A673 (cell line): ENCODE measurements at regions not wholly inside any gene's neighbourhood (a gene's known extent, or its start where the extent isn't known, plus 50 kb on each side); places are given as distances from the start of the nearest gene placed in this dataset.

ENCODE experiments used
- BruUV-seq: library from RNA; stranded (reverse); fragments of 400-500 nt; replicated peaks from 2 replicates; lab custom pipeline; 2021; lab: Mats Ljungman, UMichigan
- CTCF ChIA-PET: fragments of 300-600 bp; sonication (Branson Sonifier 250); formaldehyde crosslinking; loops from one replicate; lab custom pipeline; 2022; ENCODE audit warnings: antibody characterized with exemption; lab: Charles Lee
- POLR2A ChIA-PET: fragments of 300-600 bp; sonication (Branson Sonifier 250); formaldehyde crosslinking; loops from one replicate; lab custom pipeline; 2022; ENCODE audit warnings: antibody characterized with exemption; ENCODE audit not compliant: low non-redundant PET; lab: Charles Lee
- DNase-seq: peaks from one replicate; pipeline ENCODE4 v3.0.0-alpha.2; 2015; ENCODE audit warnings: low spot score
- H3K27ac ChIP-seq: fragments of 200-600 bp; sonication (generic); 2 replicates; pipeline ENCODE4 v1.5.1; 2016; ENCODE audit warnings: mixed run types, low read depth, mild to moderate bottlenecking, mixed read lengths, antibody characterized with exemption, low read length; ENCODE audit not compliant: poor library complexity, severe bottlenecking
- H3K27me3 ChIP-seq: fragments of 200-600 bp; sonication (generic); replicated peaks from 2 replicates; pipeline ENCODE4 v1.6.1; 2017; ENCODE audit warnings: mixed run types, low read depth, mild to moderate bottlenecking, mixed read lengths, antibody characterized with exemption, low read length; ENCODE audit not compliant: insufficient read depth, poor library complexity
- H3K36me3 ChIP-seq: fragments of 200-600 bp; sonication (generic); 2 replicates; pipeline ENCODE4 v1.6.1; 2016; ENCODE audit warnings: mixed run types, mild to moderate bottlenecking, mixed read lengths, antibody characterized with exemption, low read length; ENCODE audit not compliant: insufficient read depth, poor library complexity, severe bottlenecking
- H3K4me1 ChIP-seq: fragments of 200-600 bp; sonication (generic); 2 replicates; pipeline ENCODE4 v1.6.1; 2017; ENCODE audit warnings: mixed run types, mild to moderate bottlenecking, mixed read lengths, antibody characterized with exemption, low read length; ENCODE audit not compliant: insufficient read depth, poor library complexity, severe bottlenecking
- H3K4me3 ChIP-seq: fragments of 200-600 bp; sonication (generic); 2 replicates; pipeline ENCODE4 v1.5.1; 2016; ENCODE audit warnings: low read depth, mixed run types, mild to moderate bottlenecking, mixed read lengths, low read length; ENCODE audit not compliant: poor library complexity, severe bottlenecking
- H3K9me3 ChIP-seq: fragments of 200-600 bp; sonication (generic); 2 replicates; pipeline ENCODE4 v1.6.1; 2016; ENCODE audit warnings: mixed run types, low read depth, mild to moderate bottlenecking, mixed read lengths, antibody characterized with exemption, low read length; ENCODE audit not compliant: poor library complexity, severe bottlenecking
- EZH2 ChIP-seq: fragments of 200-600 bp; sonication (generic); IDR thresholded peaks from 2 replicates; pipeline ENCODE4 v1.6.1; 2017; ENCODE audit warnings: borderline replicate concordance, low read depth, mild to moderate bottlenecking, mixed read lengths, antibody characterized with exemption, low read length; ENCODE audit not compliant: poor library complexity, severe bottlenecking
- intact Hi-C: fragments of 100-400 bp; cut with micrococcal nuclease; formaldehyde crosslinking; loops from one replicate; pipeline ENCODE4 v1.10.0; 2022; ENCODE audit not compliant: unreplicated experiment
- TF ChIP-seq, protein P1 (sequence below): fragments of 300-800, 200-600 bp; sonication (generic); conservative IDR thresholded peaks from 2 replicates; pipeline ENCODE4 v1.5.1; 2017; ENCODE audit warnings: low read depth, mild to moderate bottlenecking, antibody characterized with exemption, low read length, moderate library complexity, mixed read lengths

DNA sequence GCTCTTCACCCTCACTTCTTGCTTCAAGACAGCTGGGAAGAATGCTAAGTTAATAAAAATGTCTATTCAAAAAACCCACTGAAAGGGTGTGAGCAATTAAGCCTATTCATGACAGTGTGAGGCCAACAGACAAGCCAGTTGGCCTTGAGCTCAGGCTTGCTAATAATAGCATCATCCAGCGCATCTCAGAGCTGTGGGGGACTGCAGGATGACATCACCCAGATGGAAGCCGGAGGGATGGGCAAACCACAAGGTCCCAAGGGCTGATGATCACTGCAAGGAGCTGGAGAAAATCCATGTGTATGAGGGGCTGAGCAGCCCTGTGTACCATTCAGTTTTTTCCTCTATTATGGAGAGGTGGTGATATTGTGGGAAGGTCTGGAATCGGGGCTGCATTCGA, 770.4 kb downstream of the TNS3 start:
- peak; percentile 75 for DNase-seq
- POLR2A ChIA-PET, result no interaction called here
- no peak overlapping the region for H3K27ac ChIP-seq
- H3K4me3 ChIP-seq, result no peak overlapping the region
- intact Hi-C loops, result no loop called here
- TF ChIP-seq EZH2, result no peak
- TF ChIP-seq, protein P1, sequence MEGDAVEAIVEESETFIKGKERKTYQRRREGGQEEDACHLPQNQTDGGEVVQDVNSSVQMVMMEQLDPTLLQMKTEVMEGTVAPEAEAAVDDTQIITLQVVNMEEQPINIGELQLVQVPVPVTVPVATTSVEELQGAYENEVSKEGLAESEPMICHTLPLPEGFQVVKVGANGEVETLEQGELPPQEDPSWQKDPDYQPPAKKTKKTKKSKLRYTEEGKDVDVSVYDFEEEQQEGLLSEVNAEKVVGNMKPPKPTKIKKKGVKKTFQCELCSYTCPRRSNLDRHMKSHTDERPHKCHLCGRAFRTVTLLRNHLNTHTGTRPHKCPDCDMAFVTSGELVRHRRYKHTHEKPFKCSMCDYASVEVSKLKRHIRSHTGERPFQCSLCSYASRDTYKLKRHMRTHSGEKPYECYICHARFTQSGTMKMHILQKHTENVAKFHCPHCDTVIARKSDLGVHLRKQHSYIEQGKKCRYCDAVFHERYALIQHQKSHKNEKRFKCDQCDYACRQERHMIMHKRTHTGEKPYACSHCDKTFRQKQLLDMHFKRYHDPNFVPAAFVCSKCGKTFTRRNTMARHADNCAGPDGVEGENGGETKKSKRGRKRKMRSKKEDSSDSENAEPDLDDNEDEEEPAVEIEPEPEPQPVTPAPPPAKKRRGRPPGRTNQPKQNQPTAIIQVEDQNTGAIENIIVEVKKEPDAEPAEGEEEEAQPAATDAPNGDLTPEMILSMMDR, result no peak
- peaks cover 3% of the 10 kb centered on the region for H3K4me1 ChIP-seq
- no TSS peak for BruUV-seq
- H3K36me3 ChIP-seq, result no peaks in the 10 kb centered on the region
- no peaks in the 10 kb centered on the region for H3K9me3 ChIP-seq
- no peaks in the 10 kb centered on the region for H3K27me3 ChIP-seq
- CTCF ChIA-PET, result no interaction called here

DNA sequence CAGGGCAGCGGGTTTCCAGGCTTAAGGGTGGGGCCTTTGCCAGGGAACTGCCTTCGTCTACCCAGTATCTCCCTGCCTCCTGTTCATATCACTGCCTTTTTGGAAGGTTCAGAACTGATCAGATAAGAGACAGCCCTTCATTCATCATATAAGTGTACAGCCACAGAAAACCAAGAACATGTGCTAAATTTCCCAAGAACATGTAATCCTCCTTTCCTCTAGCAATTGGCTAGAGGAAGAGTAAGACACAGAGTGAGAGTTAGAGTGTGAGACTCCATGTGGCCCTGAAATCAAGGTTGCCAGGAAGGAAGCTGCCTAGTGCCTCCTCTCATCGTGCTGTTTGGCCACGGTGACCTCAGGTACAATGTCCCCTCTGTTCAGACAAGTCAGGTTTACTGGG, 770.9 kb downstream of the TNS3 start:
- ChIA-PET POLR2A (no interaction called here), CTCF (no interaction called here)
- no peak overlapping the region for H3K4me3 ChIP-seq
- no peak overlapping the region for H3K27ac ChIP-seq
- H3K36me3 ChIP-seq, result no peaks in the 10 kb centered on the region
- intact Hi-C loops, result no loop called here
- H3K9me3 ChIP-seq, result no peaks in the 10 kb centered on the region
- TF ChIP-seq EZH2, result no peak
- TF ChIP-seq, protein P1, result no peak
- H3K4me1 ChIP-seq, result peaks cover 3% of the 10 kb centered on the region
- no TSS peak for BruUV-seq
- no peaks in the 10 kb centered on the region for H3K27me3 ChIP-seq
- no peak for DNase-seq

DNA sequence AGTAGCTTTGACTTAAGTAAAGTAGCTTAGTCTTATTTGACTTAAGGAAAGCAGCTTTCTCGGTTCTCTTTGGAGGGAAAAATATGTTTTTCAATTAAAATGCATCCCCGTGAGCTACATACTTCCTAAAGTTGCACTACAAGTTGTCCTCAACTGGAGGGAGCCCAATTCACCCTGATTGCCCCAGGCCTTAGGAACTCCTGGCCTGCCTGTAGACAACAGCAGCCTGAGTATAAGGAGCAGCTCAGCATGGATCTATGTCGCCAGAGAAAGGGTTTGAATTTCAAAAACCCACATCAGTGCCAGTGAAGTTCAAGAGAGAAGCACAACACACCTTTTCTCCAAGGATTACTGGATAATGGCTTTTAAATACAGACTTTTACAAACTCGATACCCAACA, 772.0 kb downstream of the TNS3 start:
- Histone ChIP-seq H3K27ac (no peak overlapping the region), H3K4me1 (peaks cover 3% of the 10 kb centered on the region), H3K27me3 (no peaks in the 10 kb centered on the region), H3K4me3 (no peak overlapping the region), H3K36me3 (no peaks in the 10 kb centered on the region), H3K9me3 (no peaks in the 10 kb centered on the region)
- TF ChIP-seq, protein P1, result no peak
- no peak for TF ChIP-seq EZH2
- CTCF ChIA-PET, result no interaction called here
- POLR2A ChIA-PET, result no interaction called here
- DNase-seq, result no peak
- intact Hi-C loops, result no loop called here
- BruUV-seq, result no TSS peak
